ENCODE measurements at regions not wholly inside any gene's neighbourhood (a gene's known extent, or its start where the extent isn't known, plus 50 kb on each side); places are given as distances from the start of the nearest gene placed in this dataset.

GRCh38 chr17:68657576-68657975, 56.4 kb upstream of the FAM20A start:
- H3K27ac ChIP-seq (ENCODE audit: low read depth in 2 of 2, low read length in 2 of 2) = no peak overlapping the region
- H3K9ac ChIP-seq (ENCODE audit: low read length in 3 of 3) = no peak overlapping the region
- no peak for TF ChIP-seq CTCF (IDR thresholded peaks at IDR 0.05; ENCODE audit: borderline replicate concordance, extremely low read depth, insufficient read depth)
- H3K9me3 ChIP-seq (ENCODE audit: control insufficient read depth in 2 of 3, insufficient read depth in 1 of 3, low read length in 3 of 3) = no peaks in the 10 kb centered on the region
- H3K36me3 ChIP-seq (ENCODE audit: control insufficient read depth in 2 of 3, insufficient read depth in 3 of 3, low read length in 3 of 3) = no peaks in the 10 kb centered on the region
- no peaks in the 10 kb centered on the region for H3K27me3 ChIP-seq (ENCODE audit: control insufficient read depth, insufficient read depth, low read length)
- DNase-seq (peak in 2 of 5 donors; percentile 48 to 74), FAIRE-seq (no peak)
- peaks cover 0 to 3% (median 0%) of the 10 kb centered on the region in 3 donors for H3K4me1 ChIP-seq (ENCODE audit: control insufficient read depth in 2 of 3, insufficient read depth in 2 of 3, low read depth in 1 of 3, low read length in 3 of 3)
- intact Hi-C loops (cut with DNase I) = no loop called here
- H3K4me3 ChIP-seq (ENCODE audit: low read length in 3 of 3) = no peak overlapping the region

GRCh38 chr17:68657166-68657565, 56.0 kb upstream of the FAM20A start:
- Histone ChIP-seq H3K36me3 (ENCODE audit: control insufficient read depth in 2 of 3, insufficient read depth in 3 of 3, low read length in 3 of 3) (no peaks in the 10 kb centered on the region), H3K4me1 (ENCODE audit: control insufficient read depth in 2 of 3, insufficient read depth in 2 of 3, low read depth in 1 of 3, low read length in 3 of 3) (no peaks in the 10 kb centered on the region), H3K27ac (ENCODE audit: low read depth in 2 of 2, low read length in 2 of 2) (no peak overlapping the region), H3K4me3 (ENCODE audit: low read length in 3 of 3) (no peak overlapping the region), H3K9me3 (ENCODE audit: control insufficient read depth in 2 of 3, insufficient read depth in 1 of 3, low read length in 3 of 3) (no peaks in the 10 kb centered on the region), H3K27me3 (ENCODE audit: control insufficient read depth, insufficient read depth, low read length) (no peaks in the 10 kb centered on the region), H3K9ac (ENCODE audit: low read length in 3 of 3) (no peak overlapping the region)
- FAIRE-seq (no peak), DNase-seq (peak in 2 of 5 donors; percentile 14 to 50)
- intact Hi-C loops (cut with DNase I) = no loop called here
- no peak for TF ChIP-seq CTCF (IDR thresholded peaks at IDR 0.05; ENCODE audit: borderline replicate concordance, extremely low read depth, insufficient read depth)

GRCh38 chr17:68656666-68657065, 55.5 kb upstream of the FAM20A start:
- intact Hi-C loops (cut with DNase I) = no loop called here
- H3K27me3 ChIP-seq (ENCODE audit: control insufficient read depth, insufficient read depth, low read length) = no peaks in the 10 kb centered on the region
- H3K9me3 ChIP-seq (ENCODE audit: control insufficient read depth in 2 of 3, insufficient read depth in 1 of 3, low read length in 3 of 3) = no peaks in the 10 kb centered on the region
- no peak overlapping the region for H3K27ac ChIP-seq (ENCODE audit: low read depth in 2 of 2, low read length in 2 of 2)
- TF ChIP-seq CTCF (IDR thresholded peaks at IDR 0.05; ENCODE audit: borderline replicate concordance, extremely low read depth, insufficient read depth) = no peak
- DNase-seq (no peak), FAIRE-seq (no peak)
- H3K4me3 ChIP-seq (ENCODE audit: low read length in 3 of 3) = no peak overlapping the region
- no peaks in the 10 kb centered on the region for H3K36me3 ChIP-seq (ENCODE audit: control insufficient read depth in 2 of 3, insufficient read depth in 3 of 3, low read length in 3 of 3)
- H3K4me1 ChIP-seq (ENCODE audit: control insufficient read depth in 2 of 3, insufficient read depth in 2 of 3, low read depth in 1 of 3, low read length in 3 of 3) = no peaks in the 10 kb centered on the region
- no peak overlapping the region for H3K9ac ChIP-seq (ENCODE audit: low read length in 3 of 3)

Measured in kidney (tissue), 13 donors.